NCI-H2029 (cell line): ENCODE measurements at regions not wholly inside any gene's neighbourhood (a gene's known extent, or its start where the extent isn't known, plus 50 kb on each side); places are given as distances from the start of the nearest gene placed in this dataset.

ENCODE experiments used
- DNase-seq: peaks from one replicate; lab custom pipeline; 2025; lab: John Stamatoyannopoulos, UW

GRCh38 chr10:1788401-1788800 is 51.1 kb upstream of the ADARB2 start:
- no peak for DNase-seq
